SJCRH30 (cell line): ENCODE measurements at regions not wholly inside any gene's neighbourhood (a gene's known extent, or its start where the extent isn't known, plus 50 kb on each side); places are given as distances from the start of the nearest gene placed in this dataset.
"Not testable (repeated sequence)": the region's sequence is repeated elsewhere in the genome, so short reads cannot be mapped to it uniquely, and the experiment has no call there.

ENCODE experiments used
- DNase-seq, 2 experiments: peaks; one replicate each; pipeline ENCODE4 v3.0.0-alpha.2; 2015 to 2020
- H3K27ac ChIP-seq: fragments of 250-450 bp; sonication (Bioruptor Pico); 2 replicates; pipeline ENCODE4 v1.5.1; 2020; ENCODE audit warnings: mild to moderate bottlenecking, moderate library complexity
- H3K27me3 ChIP-seq: fragments of 250-450 bp; sonication (Bioruptor Pico); 2 replicates; pipeline ENCODE4 v1.5.1; 2020; ENCODE audit warnings: mild to moderate bottlenecking, moderate library complexity
- H3K36me3 ChIP-seq: fragments of 250-450 bp; sonication (Bioruptor Pico); 2 replicates; pipeline ENCODE4 v1.5.1; 2020; ENCODE audit warnings: mild to moderate bottlenecking, moderate library complexity
- H3K4me1 ChIP-seq: fragments of 250-450 bp; sonication (Bioruptor Pico); 2 replicates; pipeline ENCODE4 v1.5.1; 2020; ENCODE audit warnings: mild to moderate bottlenecking, moderate library complexity
- H3K4me3 ChIP-seq: fragments of 250-450 bp; sonication (Bioruptor Pico); 2 replicates; pipeline ENCODE4 v1.5.1; 2020; ENCODE audit warnings: mild to moderate bottlenecking, moderate library complexity
- H3K9me3 ChIP-seq: fragments of 250-450 bp; sonication (Bioruptor Pico); replicated peaks from 2 replicates; pipeline ENCODE4 v1.5.1; 2020; ENCODE audit warnings: mild to moderate bottlenecking, moderate library complexity

DNA sequence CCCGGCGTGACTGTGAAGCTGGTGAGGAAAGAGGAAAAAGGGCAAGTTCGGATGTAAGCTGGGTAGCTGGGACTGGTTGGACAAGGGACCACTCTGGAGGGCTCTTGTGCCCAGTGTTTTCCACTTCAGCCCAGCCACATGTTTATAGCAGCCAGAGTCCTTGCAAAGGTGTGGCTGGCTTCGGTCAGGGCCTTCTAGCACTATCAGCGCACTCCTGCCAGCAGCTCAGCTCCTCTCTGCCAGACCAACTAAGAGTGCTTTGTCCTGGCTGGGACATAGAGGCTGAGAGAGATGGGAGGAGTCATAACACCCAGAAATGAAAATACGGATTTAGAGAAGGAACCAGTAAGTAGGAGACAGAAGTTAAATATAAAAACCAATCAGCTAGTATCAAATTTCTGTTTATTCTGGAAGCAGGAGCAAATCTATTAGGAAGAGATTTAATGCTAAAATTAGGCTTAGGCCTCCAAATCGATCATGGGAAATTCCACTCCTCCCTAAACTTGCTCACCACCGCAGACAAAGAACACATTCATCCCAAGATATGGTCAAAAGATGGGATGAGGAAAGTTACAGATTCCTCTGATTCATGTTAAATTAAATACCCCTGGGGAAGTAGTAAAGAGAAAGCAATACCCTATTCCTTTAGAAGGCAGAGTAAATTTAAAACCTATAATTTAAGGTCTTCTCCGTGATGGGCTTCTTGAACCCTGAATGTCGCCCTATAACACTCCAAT, 135.0 kb downstream of the RALA start:
- Histone ChIP-seq H3K27me3 (no peaks in the 10 kb centered on the region), H3K4me3 (no peak overlapping the region), H3K9me3 (no peaks in the 10 kb centered on the region; the same call in 1 of the 2 replicates), H3K36me3 (no peaks in the 10 kb centered on the region; the same call in 1 of the 2 replicates), H3K4me1 (no peaks in the 10 kb centered on the region), H3K27ac (no peak overlapping the region)
- DNase-seq: no peak

DNA sequence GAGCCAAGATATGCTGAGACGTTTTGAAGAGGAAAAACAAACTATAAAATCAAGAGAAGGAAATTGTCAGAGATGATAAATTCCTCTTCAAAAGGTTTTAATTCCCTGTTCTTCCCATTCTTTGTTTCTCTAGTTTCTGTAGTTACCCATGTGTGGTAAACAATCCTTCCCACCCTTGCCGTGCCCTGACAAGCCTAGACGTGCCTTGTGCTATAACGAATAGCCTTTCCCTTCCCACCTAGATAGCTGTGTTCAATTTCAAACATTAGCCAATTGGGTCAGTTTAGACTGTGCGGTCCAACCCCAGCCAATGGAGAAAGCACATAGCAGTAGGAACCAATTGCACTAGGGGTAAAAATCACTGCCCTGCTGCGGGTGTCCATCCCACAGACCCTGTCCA, 138.1 kb downstream of the RALA start:
- no peaks in the 10 kb centered on the region for H3K27me3 ChIP-seq
- H3K27ac ChIP-seq: no peak overlapping the region
- H3K4me3 ChIP-seq: no peak overlapping the region
- no peaks in the 10 kb centered on the region; the same call in 1 of the 2 replicates for H3K9me3 ChIP-seq
- H3K36me3 ChIP-seq: no peaks in the 10 kb centered on the region
- H3K4me1 ChIP-seq: no peaks in the 10 kb centered on the region
- DNase-seq: no peak

- not testable (repeated sequence) for H3K9me3 ChIP-seq, DNase-seq, H3K27me3 ChIP-seq, H3K4me3 ChIP-seq, H3K36me3 ChIP-seq, H3K27ac ChIP-seq, H3K4me1 ChIP-seq
These were observed 139.1 kb downstream of the RALA start for GRCh38 chr7:39762466-39762865.

- not testable (repeated sequence) for H3K27ac ChIP-seq, H3K9me3 ChIP-seq, H3K36me3 ChIP-seq, H3K4me3 ChIP-seq, H3K27me3 ChIP-seq, H3K4me1 ChIP-seq
- DNase-seq: peak in 1 of 2 experiments; percentile 26
These were observed 139.5 kb downstream of the RALA start for GRCh38 chr7:39762881-39763280.

GRCh38 chr7:39765833-39766232, 142.5 kb downstream of the RALA start:
- H3K4me3 ChIP-seq, H3K9me3 ChIP-seq, H3K27ac ChIP-seq, DNase-seq, H3K27me3 ChIP-seq, H3K36me3 ChIP-seq, H3K4me1 ChIP-seq: not testable (repeated sequence)

DNA sequence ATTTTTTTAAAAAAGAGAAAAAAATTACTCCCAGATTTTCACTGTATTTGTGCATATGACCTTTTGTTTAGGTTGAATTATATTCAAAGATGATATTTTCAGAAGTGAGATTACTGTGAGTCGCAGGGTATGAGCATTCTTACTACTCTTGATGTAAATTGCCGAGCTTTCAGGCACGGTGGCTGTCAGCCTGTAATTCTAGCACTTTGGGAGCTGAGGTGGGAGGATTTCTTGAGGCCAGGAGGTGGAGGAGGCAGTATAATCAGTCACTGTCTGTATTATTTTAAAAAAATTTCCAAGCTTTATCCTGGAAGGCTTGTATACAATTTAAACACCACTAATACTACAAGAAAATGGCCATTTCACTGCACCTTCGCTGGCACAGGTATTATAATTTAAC, 145.1 kb downstream of the RALA start:
- not testable (repeated sequence) for H3K36me3 ChIP-seq, H3K9me3 ChIP-seq, DNase-seq, H3K27ac ChIP-seq, H3K27me3 ChIP-seq, H3K4me3 ChIP-seq, H3K4me1 ChIP-seq

DNA sequence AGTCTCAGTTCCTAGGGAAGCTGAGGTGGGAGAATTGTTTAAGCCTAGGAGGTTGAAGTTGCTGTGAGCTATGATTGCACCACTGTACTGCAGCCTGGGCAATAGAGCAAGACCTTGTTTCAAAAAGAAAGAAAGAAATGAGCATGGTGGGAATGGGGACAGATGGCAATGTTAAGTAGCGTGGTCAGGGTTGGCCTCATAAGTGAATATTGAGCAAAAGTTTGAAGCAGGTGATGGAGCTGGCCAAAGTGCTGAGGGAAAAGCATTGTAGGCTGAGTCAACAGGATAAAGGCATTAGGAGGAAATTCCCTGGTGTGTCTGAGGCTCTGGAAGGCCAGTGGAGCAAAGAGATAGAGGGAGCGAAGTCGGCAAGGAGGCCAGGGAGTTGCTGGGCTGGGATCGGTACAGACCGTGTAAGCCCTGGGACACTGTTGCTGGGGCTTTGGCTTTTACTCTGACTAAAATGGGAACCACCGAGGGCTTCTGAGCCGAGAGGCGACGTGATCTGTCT, 151.0 kb downstream of the RALA start:
- H3K27ac ChIP-seq, H3K9me3 ChIP-seq, H3K27me3 ChIP-seq, H3K36me3 ChIP-seq, H3K4me3 ChIP-seq, DNase-seq, H3K4me1 ChIP-seq: not testable (repeated sequence)

DNA sequence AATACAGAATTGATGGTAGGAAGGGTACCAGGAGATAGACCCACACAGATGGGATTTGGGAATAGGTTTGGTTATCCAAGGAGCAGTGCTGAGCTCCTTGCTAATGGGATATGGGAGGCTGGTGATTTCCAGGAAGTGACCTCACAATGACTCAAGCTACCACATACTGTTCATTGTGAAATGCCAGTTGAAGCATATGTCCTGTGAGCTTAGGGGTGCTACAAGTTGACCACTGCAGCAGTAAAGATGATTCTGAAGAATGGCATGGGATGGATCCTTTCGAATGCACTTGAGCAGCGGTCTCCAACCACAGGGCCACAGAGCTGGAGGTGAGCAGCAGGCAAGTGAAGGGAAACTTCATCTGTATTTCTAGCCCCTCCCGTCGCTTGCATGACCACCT, 158.2 kb downstream of the RALA start:
- not testable (repeated sequence) for H3K4me1 ChIP-seq, H3K27me3 ChIP-seq, H3K9me3 ChIP-seq, H3K27ac ChIP-seq, H3K36me3 ChIP-seq, DNase-seq, H3K4me3 ChIP-seq

DNA sequence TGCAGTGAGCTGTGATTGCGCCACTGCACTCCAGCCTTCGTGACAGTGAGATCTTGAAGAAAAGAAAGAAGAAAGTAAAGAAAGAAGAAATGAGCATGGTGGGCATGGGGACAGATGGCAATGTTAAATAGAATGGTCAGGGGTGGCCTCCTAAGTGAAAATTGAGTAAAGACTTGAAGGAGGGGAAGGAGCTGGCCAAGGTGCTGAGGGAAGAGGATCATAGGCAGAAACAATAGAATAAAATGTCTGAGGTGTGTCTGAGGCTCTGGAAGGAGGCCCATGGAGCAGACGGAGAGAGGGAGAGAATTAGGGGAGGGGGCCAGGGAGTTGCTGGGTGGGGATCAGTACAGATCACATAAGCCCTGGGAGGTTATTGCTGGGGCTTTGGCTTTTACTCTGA, 163.1 kb downstream of the RALA start:
- H3K4me1 ChIP-seq, H3K4me3 ChIP-seq, H3K27ac ChIP-seq, DNase-seq, H3K9me3 ChIP-seq, H3K36me3 ChIP-seq, H3K27me3 ChIP-seq: not testable (repeated sequence)

DNA sequence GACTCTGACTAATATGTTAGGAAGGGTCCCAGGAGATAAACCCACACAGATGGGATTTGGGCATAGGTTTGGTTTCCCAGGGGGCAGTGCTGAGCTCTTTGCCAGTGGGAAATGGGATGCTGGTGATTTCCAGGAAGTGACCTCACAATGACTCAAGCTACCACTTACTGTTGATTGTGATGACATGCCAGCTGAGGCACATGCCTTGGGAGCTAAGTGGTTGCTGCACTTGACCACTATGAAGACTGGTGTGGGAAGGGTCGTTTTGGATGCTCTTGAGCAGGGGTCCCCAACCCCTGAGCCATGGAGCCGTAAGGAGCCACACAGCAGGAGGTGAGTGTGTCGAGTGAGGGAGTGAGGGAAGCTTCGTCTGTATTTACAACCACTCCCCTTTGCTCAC, 159.0 kb upstream of the CDK13 start:
- H3K27ac ChIP-seq, H3K36me3 ChIP-seq, H3K4me1 ChIP-seq, DNase-seq, H3K9me3 ChIP-seq, H3K27me3 ChIP-seq, H3K4me3 ChIP-seq: not testable (repeated sequence)

GRCh38 chr7:39791911-39792310, 158.1 kb upstream of the CDK13 start:
- not testable (repeated sequence) for DNase-seq, H3K27ac ChIP-seq

DNA sequence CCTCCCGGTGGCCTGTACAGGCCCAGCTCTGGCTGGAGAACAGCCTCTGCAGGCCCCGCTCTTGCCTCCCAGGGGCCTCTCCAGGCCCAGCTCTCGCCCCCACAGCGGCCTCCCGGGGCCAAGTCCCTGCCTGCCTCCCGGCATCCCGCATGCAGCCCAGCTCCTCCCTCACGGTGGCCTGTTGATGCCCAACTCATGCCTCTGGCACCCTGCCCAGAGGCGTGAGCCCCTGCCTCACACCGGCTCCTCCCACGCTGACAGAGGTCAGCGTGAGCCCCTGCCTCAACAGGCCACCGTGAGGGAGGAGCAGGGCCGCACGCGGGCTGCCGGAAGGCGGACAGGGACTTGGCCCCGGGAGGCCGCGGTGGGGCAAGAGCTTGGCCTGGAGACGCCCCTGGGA, 157.0 kb upstream of the CDK13 start:
- H3K27me3 ChIP-seq, DNase-seq, H3K36me3 ChIP-seq, H3K4me3 ChIP-seq, H3K27ac ChIP-seq, H3K9me3 ChIP-seq, H3K4me1 ChIP-seq: not testable (repeated sequence)

More at GRCh38 chr7:39791911-39792310, 158.1 kb upstream of the CDK13 start:
- H3K4me1 ChIP-seq, H3K36me3 ChIP-seq, H3K27me3 ChIP-seq, H3K9me3 ChIP-seq, H3K4me3 ChIP-seq: not testable (repeated sequence)

DNA sequence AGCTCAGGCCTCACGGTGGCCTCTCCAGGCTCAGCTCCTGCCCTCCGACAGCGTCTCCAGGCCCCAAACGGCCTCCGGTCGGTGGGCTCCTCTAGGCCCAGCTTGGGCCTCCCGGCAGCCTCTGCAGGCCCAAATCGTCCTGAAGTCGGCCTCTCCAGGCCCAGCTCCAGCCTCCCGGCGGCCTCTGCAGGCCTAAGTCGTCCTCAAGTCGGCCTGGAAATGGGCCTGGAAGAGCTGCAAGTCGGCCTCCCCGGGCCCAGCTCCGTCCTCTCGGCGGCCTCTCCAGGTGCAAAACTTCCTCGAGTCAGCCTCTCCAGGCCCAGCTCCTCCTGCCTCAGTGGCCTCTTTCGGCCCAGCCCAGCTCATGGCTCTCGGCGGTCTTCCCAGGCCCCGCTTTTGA, 156.2 kb upstream of the CDK13 start:
- not testable (repeated sequence) for H3K27me3 ChIP-seq, DNase-seq, H3K27ac ChIP-seq, H3K4me1 ChIP-seq, H3K9me3 ChIP-seq, H3K4me3 ChIP-seq, H3K36me3 ChIP-seq

- H3K9me3 ChIP-seq, H3K4me3 ChIP-seq, H3K27ac ChIP-seq, H3K4me1 ChIP-seq, H3K27me3 ChIP-seq, H3K36me3 ChIP-seq, DNase-seq: not testable (repeated sequence)
These were observed 153.1 kb upstream of the CDK13 start for GRCh38 chr7:39796947-39797346.

- not testable (repeated sequence) for H3K4me3 ChIP-seq, DNase-seq, H3K9me3 ChIP-seq, H3K36me3 ChIP-seq, H3K4me1 ChIP-seq, H3K27me3 ChIP-seq, H3K27ac ChIP-seq
These were observed 152.0 kb upstream of the CDK13 start for GRCh38 chr7:39798077-39798476.

GRCh38 chr7:39808796-39809481, 141.1 kb upstream of the CDK13 start:
- no peak overlapping the region for H3K4me3 ChIP-seq
- no peak overlapping the region for H3K27ac ChIP-seq
- no peak for DNase-seq
- H3K27me3 ChIP-seq: no peaks in the 10 kb centered on the region; the same call in 1 of the 2 replicates
- H3K4me1 ChIP-seq: peaks cover 9% of the 10 kb centered on the region
- no peaks in the 10 kb centered on the region for H3K9me3 ChIP-seq
- H3K36me3 ChIP-seq: no peaks in the 10 kb centered on the region
